Lower leg skin (tissue), 3 donors: ENCODE measurements at regions not wholly inside any gene's neighbourhood (a gene's known extent, or its start where the extent isn't known, plus 50 kb on each side); places are given as distances from the start of the nearest gene placed in this dataset.

Source experiments
- POLR2A ChIP-seq, 2 donors: fragments of 450-650 bp; IDR thresholded peaks; one replicate each; pipeline ENCODE4 v1.6.1; 2016 to 2017; ENCODE audit warnings: antibody characterized with exemption in 2 of 2, mild to moderate bottlenecking in 1 of 2, moderate library complexity in 1 of 2
- TF ChIP-seq, protein P1 (sequence below), 3 donors: fragments of 450-650 bp; IDR thresholded peaks; one replicate each; pipeline ENCODE4 v1.5.1; 2016; ENCODE audit warnings: antibody characterized with exemption in 3 of 3, mild to moderate bottlenecking in 3 of 3, moderate library complexity in 2 of 3

DNA sequence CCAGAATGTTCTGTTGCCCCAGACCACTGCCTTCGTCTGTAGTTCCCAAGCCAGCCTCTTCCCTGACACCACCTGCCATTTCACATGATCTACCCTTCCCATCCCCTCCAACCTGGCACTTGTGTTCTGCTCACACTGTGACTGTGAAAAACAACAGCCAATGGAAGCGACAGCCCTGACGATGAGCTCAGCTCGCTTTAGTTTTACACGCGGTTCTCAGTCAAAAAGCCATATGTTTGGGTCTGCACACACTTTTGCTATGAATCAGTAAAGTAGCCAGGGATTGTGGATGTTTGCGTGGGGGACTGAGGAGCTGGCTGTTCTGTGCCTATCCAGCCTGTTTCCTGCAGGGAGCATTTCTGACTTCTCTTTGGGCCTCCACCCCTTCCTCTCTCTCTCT lies 282.7 kb downstream of the WDR11 start:
- TF ChIP-seq, protein P1, sequence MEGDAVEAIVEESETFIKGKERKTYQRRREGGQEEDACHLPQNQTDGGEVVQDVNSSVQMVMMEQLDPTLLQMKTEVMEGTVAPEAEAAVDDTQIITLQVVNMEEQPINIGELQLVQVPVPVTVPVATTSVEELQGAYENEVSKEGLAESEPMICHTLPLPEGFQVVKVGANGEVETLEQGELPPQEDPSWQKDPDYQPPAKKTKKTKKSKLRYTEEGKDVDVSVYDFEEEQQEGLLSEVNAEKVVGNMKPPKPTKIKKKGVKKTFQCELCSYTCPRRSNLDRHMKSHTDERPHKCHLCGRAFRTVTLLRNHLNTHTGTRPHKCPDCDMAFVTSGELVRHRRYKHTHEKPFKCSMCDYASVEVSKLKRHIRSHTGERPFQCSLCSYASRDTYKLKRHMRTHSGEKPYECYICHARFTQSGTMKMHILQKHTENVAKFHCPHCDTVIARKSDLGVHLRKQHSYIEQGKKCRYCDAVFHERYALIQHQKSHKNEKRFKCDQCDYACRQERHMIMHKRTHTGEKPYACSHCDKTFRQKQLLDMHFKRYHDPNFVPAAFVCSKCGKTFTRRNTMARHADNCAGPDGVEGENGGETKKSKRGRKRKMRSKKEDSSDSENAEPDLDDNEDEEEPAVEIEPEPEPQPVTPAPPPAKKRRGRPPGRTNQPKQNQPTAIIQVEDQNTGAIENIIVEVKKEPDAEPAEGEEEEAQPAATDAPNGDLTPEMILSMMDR (IDR thresholded peaks at IDR 0.05) = no peak
- TF ChIP-seq POLR2A (IDR thresholded peaks at IDR 0.05) = no peak
